ENCODE measurements at regions not wholly inside any gene's neighbourhood (a gene's known extent, or its start where the extent isn't known, plus 50 kb on each side); places are given as distances from the start of the nearest gene placed in this dataset.
"Not testable (repeated sequence)": the region's sequence is repeated elsewhere in the genome, so short reads cannot be mapped to it uniquely, and the experiment has no call there.

DNA sequence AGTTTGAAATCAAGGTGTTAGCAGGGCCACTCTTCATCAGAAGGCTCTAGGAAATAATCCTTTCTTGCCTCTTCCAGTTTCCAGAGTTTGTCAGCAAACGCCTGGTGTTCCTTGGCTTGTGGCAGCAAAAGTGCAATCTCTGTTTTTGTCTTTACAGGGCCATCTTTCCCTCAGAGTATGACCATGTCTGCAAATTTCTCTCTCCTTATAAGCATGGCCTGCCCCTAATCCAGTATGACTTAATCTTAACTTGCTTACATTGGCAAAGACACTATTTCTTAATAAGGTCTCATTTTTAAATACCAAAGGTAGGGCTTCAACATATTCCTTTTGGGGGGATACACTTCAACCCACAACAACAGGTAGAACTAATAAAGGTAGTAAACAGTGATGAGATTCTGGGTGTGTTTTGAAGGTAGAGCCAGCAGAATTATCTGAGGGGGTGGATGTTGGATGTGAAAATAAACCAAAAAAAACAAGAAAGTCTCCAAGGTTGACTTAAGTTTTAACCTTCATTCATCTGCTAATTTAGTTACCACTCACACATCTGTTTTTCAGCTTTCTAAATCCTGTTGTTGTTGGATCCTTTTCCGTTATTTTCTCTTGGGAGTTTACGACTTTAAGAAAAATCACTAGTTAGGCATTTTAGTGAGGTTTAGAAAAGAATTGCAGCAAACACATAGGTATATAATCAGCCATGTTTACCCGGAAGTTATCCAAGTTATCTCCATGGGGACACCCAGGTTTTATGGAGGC is 234.4 kb upstream of the FIGN start:
- no peak overlapping the region for H3K4me3 ChIP-seq (ENCODE audit: low read depth, low read length)
- no peak for TF ChIP-seq CTCF (IDR thresholded peaks at IDR 0.05; ENCODE audit: low read depth, low read length)

- H3K4me3 ChIP-seq (ENCODE audit: low read depth, low read length), result not testable (repeated sequence)
These were observed 228.5 kb upstream of the FIGN start for GRCh38 chr2:163964278-163964677.

DNA sequence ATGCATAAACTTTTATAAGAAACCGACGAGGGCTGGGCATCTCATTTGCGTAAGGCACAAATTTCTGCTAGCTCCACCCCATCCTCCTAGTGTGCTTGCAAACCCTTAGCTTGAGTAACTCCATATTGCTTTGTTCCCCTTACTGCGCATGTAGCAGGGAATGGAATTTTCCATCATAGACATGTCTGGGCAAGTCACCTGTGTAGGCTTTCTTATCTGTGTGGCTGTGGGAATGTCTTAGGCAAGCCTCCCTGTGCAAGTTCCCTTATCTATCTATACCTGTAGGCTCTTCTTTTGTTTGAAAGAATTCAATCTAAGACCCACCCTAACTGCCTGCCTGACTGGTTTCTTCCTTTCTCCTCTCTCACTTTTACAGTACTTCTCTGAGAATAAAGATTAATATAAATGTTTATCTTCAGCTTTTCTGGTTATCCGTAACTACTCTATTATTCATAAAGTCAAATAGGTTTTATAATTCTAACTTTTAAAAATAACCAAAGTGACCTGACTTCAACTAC is 217.6 kb upstream of the FIGN start:
- no peak for TF ChIP-seq CTCF (IDR thresholded peaks at IDR 0.05; ENCODE audit: low read depth, low read length)

GRCh38 chr2:163951312-163951711 is 215.5 kb upstream of the FIGN start:
- H3K4me3 ChIP-seq (ENCODE audit: low read depth, low read length), result no peak overlapping the region
- TF ChIP-seq CTCF (IDR thresholded peaks at IDR 0.05; ENCODE audit: low read depth, low read length), result no peak

More for the DNA sequence above, 217.6 kb upstream of the FIGN start:
- no peak overlapping the region for H3K4me3 ChIP-seq (ENCODE audit: low read depth, low read length)

- no peak for TF ChIP-seq CTCF (IDR thresholded peaks at IDR 0.05; ENCODE audit: low read depth, low read length)
- H3K4me3 ChIP-seq (ENCODE audit: low read depth, low read length), result no peak overlapping the region
These were observed 213.9 kb upstream of the FIGN start for GRCh38 chr2:163949693-163950092.

DNA sequence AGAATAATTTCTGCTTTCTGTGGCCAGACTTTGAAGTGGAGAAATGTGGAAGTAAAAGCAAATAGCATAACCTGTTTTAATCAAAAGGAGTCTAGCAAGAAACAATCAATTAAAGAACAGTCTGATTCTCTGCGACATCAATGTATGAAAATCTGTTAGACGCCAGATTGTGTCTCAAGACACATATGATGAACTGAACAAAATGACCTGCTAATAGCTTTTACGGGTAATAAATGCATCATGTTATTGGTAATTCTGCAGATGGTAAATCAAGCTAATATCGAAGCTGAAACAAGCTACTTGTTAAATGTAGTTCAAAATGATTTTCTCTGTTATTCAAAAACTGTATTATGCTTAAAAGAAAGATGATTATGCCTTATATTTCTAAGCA is 208.5 kb upstream of the FIGN start:
- no peak overlapping the region for H3K4me3 ChIP-seq (ENCODE audit: low read depth, low read length)
- no peak for TF ChIP-seq CTCF (IDR thresholded peaks at IDR 0.05; ENCODE audit: low read depth, low read length)

DNA sequence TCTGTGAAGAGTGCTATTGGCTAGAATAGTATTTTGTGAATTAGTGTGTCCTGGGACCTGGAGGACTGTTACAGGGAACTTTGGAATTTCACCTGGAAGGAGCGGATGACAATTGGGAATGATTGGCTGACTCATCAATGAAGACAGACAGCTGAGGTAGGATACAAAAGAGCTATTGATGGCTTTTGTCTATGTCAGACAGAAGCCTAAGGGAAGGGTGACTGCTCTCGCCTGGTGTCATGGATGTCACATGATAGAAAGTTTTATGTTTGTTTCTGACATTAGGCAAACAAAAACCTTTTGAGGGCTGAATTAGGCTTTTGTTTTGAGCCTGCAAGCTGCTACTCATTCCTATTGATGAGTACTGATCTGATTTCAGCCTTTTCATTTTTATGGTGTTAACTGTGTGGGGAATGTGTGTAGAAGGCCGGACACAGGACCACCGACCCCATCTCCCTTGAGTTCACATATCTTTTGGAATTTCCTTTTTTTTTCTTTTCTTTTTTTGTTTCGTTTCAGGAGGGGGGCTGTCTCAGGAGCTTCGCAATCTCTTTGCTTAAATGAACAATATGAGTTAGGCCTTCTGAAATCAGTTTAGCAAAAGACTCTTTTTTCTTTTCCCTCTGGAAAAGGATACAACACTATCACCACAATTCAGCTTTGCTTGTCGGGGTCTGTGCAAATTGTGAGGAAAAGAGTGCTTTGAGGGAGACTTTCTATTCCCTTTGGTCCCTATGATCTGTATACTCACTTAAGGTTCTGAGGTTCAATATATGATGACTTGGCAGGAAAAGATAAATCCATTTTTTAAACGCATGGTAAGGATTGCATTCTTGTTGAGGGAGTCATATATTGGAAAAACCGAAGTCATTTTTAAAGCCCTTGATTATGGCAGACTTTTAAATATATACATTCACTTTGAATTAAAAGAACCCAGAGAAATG is 207.9 kb upstream of the FIGN start:
- no peak overlapping the region for H3K4me3 ChIP-seq (ENCODE audit: low read depth, low read length)
- TF ChIP-seq CTCF (IDR thresholded peaks at IDR 0.05; ENCODE audit: low read depth, low read length), result no peak

Data from WI38 (cell line).